ENCODE measurements at regions not wholly inside any gene's neighbourhood (a gene's known extent, or its start where the extent isn't known, plus 50 kb on each side); places are given as distances from the start of the nearest gene placed in this dataset.

DNA sequence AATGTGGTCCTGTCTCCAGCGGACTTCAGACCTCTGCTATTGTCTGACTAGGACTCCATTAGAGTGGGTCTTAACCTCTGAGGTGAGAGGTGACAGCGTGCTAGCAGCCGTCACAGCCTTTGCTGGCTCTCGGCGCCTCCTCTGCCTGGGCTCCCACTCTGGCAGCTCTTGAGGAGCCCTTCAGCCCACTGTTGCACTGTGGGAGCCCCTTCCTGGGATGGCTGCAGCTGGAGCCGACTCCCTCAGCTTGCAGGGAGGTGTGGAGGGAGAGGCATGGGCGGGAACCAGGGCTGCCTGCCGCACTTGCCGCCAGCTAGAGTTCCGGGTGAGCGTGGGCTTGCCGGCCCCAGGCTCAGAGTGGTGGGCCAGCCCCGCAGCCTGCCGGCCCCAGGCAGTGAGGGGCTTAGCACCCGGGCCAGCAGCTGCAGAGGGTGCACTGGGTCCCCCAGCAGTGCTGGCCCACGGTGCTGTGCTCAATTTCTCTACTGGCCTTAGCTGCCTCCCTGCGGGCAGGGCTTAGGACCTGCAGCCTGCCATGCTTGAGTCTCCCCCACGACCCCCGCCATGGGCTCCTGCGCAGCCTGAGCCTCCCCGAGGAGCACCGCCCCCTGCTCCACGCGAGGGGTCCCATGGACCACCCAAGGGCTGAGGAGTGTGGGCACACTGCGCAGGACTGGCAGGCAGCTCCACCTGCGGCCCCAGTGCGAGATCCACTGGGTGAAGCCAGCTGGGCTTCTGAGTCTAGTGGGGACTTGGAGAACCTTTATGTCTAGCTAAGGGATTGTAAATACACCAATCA lies 163.4 kb upstream of the ITM2A start:
- no peaks in the 10 kb centered on the region for H3K27me3 ChIP-seq

GRCh38 chrX:79524642-79525041 lies 157.5 kb upstream of the ITM2A start:
- Histone ChIP-seq H3K9me3 (peaks cover 0 to 34% of the 10 kb centered on the region in 2 donors), H3K36me3 (no peaks in the 10 kb centered on the region), H3K4me1 (no peaks in the 10 kb centered on the region), H3K27me3 (no peaks in the 10 kb centered on the region), H3K27ac (no peak overlapping the region), H3K4me3 (no peak overlapping the region)
- TF ChIP-seq CTCF (IDR thresholded peaks at IDR 0.05) = no peak
- no peak for DNase-seq (ENCODE audit: low spot score)

More for the DNA sequence above, 163.4 kb upstream of the ITM2A start:
- no peak for DNase-seq (ENCODE audit: low spot score)
- Histone ChIP-seq H3K27ac (no peak overlapping the region), H3K9me3 (peaks cover 0 to 10% of the 10 kb centered on the region in 2 donors), H3K4me1 (no peaks in the 10 kb centered on the region), H3K4me3 (no peak overlapping the region), H3K36me3 (no peaks in the 10 kb centered on the region)
- no peak for TF ChIP-seq CTCF (IDR thresholded peaks at IDR 0.05)

- no peak for TF ChIP-seq CTCF (IDR thresholded peaks at IDR 0.05)
- no peak overlapping the region for H3K27ac ChIP-seq
- H3K4me1 ChIP-seq = no peaks in the 10 kb centered on the region
- no peak for DNase-seq (ENCODE audit: low spot score)
- H3K36me3 ChIP-seq = no peaks in the 10 kb centered on the region
- H3K4me3 ChIP-seq = no peak overlapping the region
- H3K9me3 ChIP-seq = no peaks in the 10 kb centered on the region
- no peaks in the 10 kb centered on the region for H3K27me3 ChIP-seq
Observed at GRCh38 chrX:79515529-79515928, 148.4 kb upstream of the ITM2A start.

DNA sequence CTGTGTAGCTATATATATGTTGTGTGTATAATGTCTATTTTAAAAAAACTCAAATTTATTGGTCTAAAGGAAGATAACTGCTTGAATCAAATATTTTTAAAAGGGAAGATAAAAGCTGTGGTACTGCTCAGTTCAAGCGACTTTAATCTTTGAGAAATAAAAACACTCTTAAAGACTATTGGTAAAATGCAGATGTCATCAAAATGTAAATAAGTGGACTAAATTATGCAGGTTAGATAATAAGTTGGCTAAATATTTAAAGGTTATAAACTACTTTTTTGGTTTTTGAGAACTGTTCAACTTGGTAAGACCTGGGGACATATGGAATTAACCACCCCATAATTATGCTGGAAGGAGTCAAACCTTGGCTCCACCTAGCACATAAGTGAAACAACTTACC lies 144.7 kb upstream of the ITM2A start:
- H3K27me3 ChIP-seq = no peaks in the 10 kb centered on the region
- no peaks in the 10 kb centered on the region for H3K36me3 ChIP-seq
- TF ChIP-seq CTCF (IDR thresholded peaks at IDR 0.05) = no peak
- H3K4me3 ChIP-seq = no peak overlapping the region
- H3K27ac ChIP-seq = no peak overlapping the region
- no peak for DNase-seq (ENCODE audit: low spot score)
- no peaks in the 10 kb centered on the region for H3K4me1 ChIP-seq
- H3K9me3 ChIP-seq = no peaks in the 10 kb centered on the region

DNA sequence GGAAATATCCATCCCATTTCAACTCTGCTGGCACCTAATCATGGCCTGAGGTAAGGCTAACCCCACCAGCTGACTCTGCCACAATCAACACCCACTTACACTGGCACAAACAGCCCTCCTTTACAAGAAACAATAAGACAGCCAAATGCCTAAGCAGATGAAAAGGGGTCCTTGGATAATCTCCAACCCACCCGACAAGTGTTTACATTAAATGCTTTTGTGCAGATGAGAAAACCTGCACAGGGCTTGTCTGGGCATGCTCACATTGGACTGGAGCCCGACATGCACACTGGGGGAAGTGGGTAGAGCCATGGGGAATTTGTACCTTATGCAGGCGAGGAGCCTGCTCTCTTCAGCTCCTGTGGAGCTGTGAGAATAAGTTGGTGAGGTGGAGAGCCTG lies 138.9 kb upstream of the ITM2A start:
- TF ChIP-seq CTCF (IDR thresholded peaks at IDR 0.05) = no peak
- Histone ChIP-seq H3K27me3 (no peaks in the 10 kb centered on the region), H3K9me3 (peaks cover 5 to 15% of the 10 kb centered on the region in 2 donors), H3K27ac (no peak overlapping the region), H3K4me1 (no peaks in the 10 kb centered on the region), H3K36me3 (no peaks in the 10 kb centered on the region), H3K4me3 (no peak overlapping the region)
- DNase-seq (ENCODE audit: low spot score) = no peak

- no peak for TF ChIP-seq CTCF (IDR thresholded peaks at IDR 0.05)
- no peak for DNase-seq (ENCODE audit: low spot score)
- peaks cover 0 to 10% of the 10 kb centered on the region in 2 donors for H3K9me3 ChIP-seq
- H3K36me3 ChIP-seq = no peaks in the 10 kb centered on the region
- no peaks in the 10 kb centered on the region for H3K27me3 ChIP-seq
- H3K4me3 ChIP-seq = no peak overlapping the region
- H3K27ac ChIP-seq = no peak overlapping the region
- no peaks in the 10 kb centered on the region for H3K4me1 ChIP-seq
Observed at GRCh38 chrX:79482686-79483085, 115.6 kb upstream of the ITM2A start.
